Spleen (tissue), 7 donors: ENCODE measurements at regions not wholly inside any gene's neighbourhood (a gene's known extent, or its start where the extent isn't known, plus 50 kb on each side); places are given as distances from the start of the nearest gene placed in this dataset.

ENCODE experiments used
- CTCF ChIP-seq, 11 experiments: fragments of 200-600 bp in 7 of 11; fragments of 450-650 bp in 4 of 11; sonication (generic) in 4 of 11; IDR thresholded peaks in 8 of 11; conservative IDR thresholded peaks in 3 of 11; 1 replicate in 7 of 11; 2 replicates in 4 of 11; pipeline versions ENCODE4 v1.4.0 to v1.8.0; 2016 to 2021; ENCODE audit warnings: antibody characterized with exemption in 11 of 11, inconsistent platforms in 4 of 11, mild to moderate bottlenecking in 1 of 11
- POLR2A ChIP-seq, 3 donors: fragments of 450-650 bp; IDR thresholded peaks; one replicate each; pipeline ENCODE4 v1.5.1; 2017; ENCODE audit warnings: antibody characterized with exemption in 3 of 3, mild to moderate bottlenecking in 1 of 3
- donor health status: DM: no; HTN: no; CAD: no; lungs with moderate emphysema.
- donor health status: DM: no; HTN: no; CAD: no.
- donor health status: DM: no; HTN: no; CAD: no.

GRCh38 chr20:10864076-10864672, 190.4 kb upstream of the JAG1 start:
- TF ChIP-seq CTCF (IDR thresholded peaks at IDR 0.05 in 8 of 11, conservative IDR thresholded peaks at IDR 0.05 in 3 of 11): no peak
- TF ChIP-seq POLR2A (IDR thresholded peaks at IDR 0.05): no peak
